HCT116 (cell line): ENCODE measurements at regions not wholly inside any gene's neighbourhood (a gene's known extent, or its start where the extent isn't known, plus 50 kb on each side); places are given as distances from the start of the nearest gene placed in this dataset.
"Not testable (repeated sequence)": the region's sequence is repeated elsewhere in the genome, so short reads cannot be mapped to it uniquely, and the experiment has no call there.

ENCODE experiments used
- ATAC-seq: fragments of 200-7000 bp; cut with Tn5 transposase; 2 replicates; pipeline ENCODE4 v1.9.1; 2020; ENCODE audit warnings: mild to moderate bottlenecking, moderate library complexity
- BruUV-seq: library from RNA; stranded (reverse); fragments of 400-500 nt; replicated peaks from 2 replicates; lab custom pipeline; 2021; lab: Mats Ljungman, UMichigan
- CTCF ChIA-PET: fragments of 300-600 bp; sonication (Branson Sonifier 250); formaldehyde crosslinking; loops from one replicate; lab custom pipeline; 2021; ENCODE audit warnings: antibody characterized with exemption; lab: Charles Lee
- POLR2A ChIA-PET: fragments of 300-600, 350-600 bp; sonication (Branson Sonifier 250); formaldehyde crosslinking; loops from one replicate; lab custom pipeline; 2021; ENCODE audit warnings: antibody characterized with exemption; lab: Charles Lee
- RAD21 ChIA-PET, 2 experiments: fragments of 300-600 bp; sonication (Branson Sonifier 250); formaldehyde crosslinking; loops; one replicate each; lab custom pipeline; 2023; ENCODE audit warnings: low total read pairs in 2 of 2; ENCODE audit not compliant: uncharacterized antibody in 2 of 2, unreplicated experiment in 2 of 2, low non-redundant PET in 1 of 2; lab: Charles Lee
- DNase-seq: peaks from one replicate; pipeline ENCODE4 v3.0.0-alpha.2; 2010; ENCODE audit warnings: low read depth, low spot score
- H2AFZ ChIP-seq: fragments of 200-600 bp; shearing (Covaris generic), sonication (generic); 2 replicates; pipeline ENCODE4 v1.6.1; 2017; ENCODE audit warnings: low read depth, mixed run types, mixed read lengths, antibody characterized with exemption, low read length; ENCODE audit not compliant: poor library complexity, severe bottlenecking
- H3K27ac ChIP-seq: 2 replicates; pipeline ENCODE4 v1.5.1; 2012; ENCODE audit warnings: low read depth, low read length
- H3K27me3 ChIP-seq: fragments of 200-600 bp; sonication (generic); 2 replicates; pipeline ENCODE4 v1.6.1; 2016; ENCODE audit warnings: mixed run types, low read length, mixed read lengths; ENCODE audit not compliant: insufficient read depth
- H3K36me3 ChIP-seq, 2 experiments: fragments of 200-500 bp in 1 of 2; fragments of 200-600 bp in 1 of 2; sonication (Bioruptor generic) in 1 of 2; sonication (generic) in 1 of 2; 2 replicates each; pipeline versions ENCODE4 v1.5.1 to v1.6.1; 2014 to 2016; ENCODE audit warnings: low read length in 2 of 2, inconsistent platforms in 1 of 2, mixed read lengths in 1 of 2, mixed run types in 1 of 2; ENCODE audit not compliant: insufficient read depth in 2 of 2, control insufficient read depth in 1 of 2
- H3K4me1 ChIP-seq, 2 experiments: fragments of 200-600 bp in 1 of 2; sonication (generic) in 1 of 2; 2 replicates each; pipeline versions ENCODE4 v1.5.1 to v1.6.1; 2012 to 2017; ENCODE audit warnings: low read length in 2 of 2, inconsistent platforms in 1 of 2, mild to moderate bottlenecking in 1 of 2, mixed read lengths in 1 of 2, mixed run types in 1 of 2, moderate library complexity in 1 of 2; ENCODE audit not compliant: insufficient read depth in 2 of 2, control insufficient read depth in 1 of 2
- H3K4me2 ChIP-seq: fragments of 200-600 bp; sonication (generic); 2 replicates; pipeline ENCODE4 v1.6.1; 2017; ENCODE audit warnings: mixed run types, low read length, mixed read lengths
- H3K4me3 ChIP-seq, 2 experiments: fragments of 200-600 bp in 1 of 2; sonication (generic) in 1 of 2; replicated peaks in 1 of 2; 2 replicates each; pipeline ENCODE4 v1.5.1; 2011 to 2016; ENCODE audit warnings: low read length in 2 of 2, control low read depth in 1 of 2, low read depth in 1 of 2, mild to moderate bottlenecking in 1 of 2, mixed read lengths in 1 of 2, mixed run types in 1 of 2
- H3K79me2 ChIP-seq: fragments of 200-600 bp; sonication (generic); 2 replicates; pipeline ENCODE4 v1.6.1; 2017; ENCODE audit warnings: mild to moderate bottlenecking, mixed run types, low read length, moderate library complexity, mixed read lengths; ENCODE audit not compliant: insufficient read depth
- H3K9ac ChIP-seq: fragments of 200-600 bp; sonication (generic); 2 replicates; pipeline ENCODE4 v1.6.1; 2016; ENCODE audit warnings: low read length, mixed read lengths
- H3K9me2 ChIP-seq: fragments of 200-600 bp; sonication (generic), shearing (Covaris generic); 2 replicates; pipeline ENCODE4 v1.6.1; 2017; ENCODE audit warnings: mixed run types, mild to moderate bottlenecking, moderate library complexity; ENCODE audit not compliant: insufficient read depth
- H3K9me3 ChIP-seq, 2 experiments: fragments of 200-500 bp in 1 of 2; fragments of 200-600 bp in 1 of 2; sonication (Bioruptor generic) in 1 of 2; sonication (generic) in 1 of 2; 2 replicates each; pipeline ENCODE4 v1.6.1; 2014 to 2017; ENCODE audit warnings: low read length in 2 of 2, mixed read lengths in 2 of 2, inconsistent platforms in 1 of 2, low read depth in 1 of 2, mild to moderate bottlenecking in 1 of 2, mixed run types in 1 of 2, moderate library complexity in 1 of 2; ENCODE audit not compliant: control insufficient read depth in 1 of 2, insufficient read depth in 1 of 2
- H4K20me1 ChIP-seq: fragments of 200-600 bp; sonication (generic), shearing (Covaris generic); 2 replicates; pipeline ENCODE4 v1.6.1; 2017; ENCODE audit warnings: mixed run types, mild to moderate bottlenecking, moderate library complexity; ENCODE audit not compliant: insufficient read depth
- CBX3 ChIP-seq: IDR thresholded peaks from 2 replicates; pipeline ENCODE4 v1.6.1; 2012; ENCODE audit warnings: low read depth
- CEBPB ChIP-seq: IDR thresholded peaks from 2 replicates; pipeline ENCODE4 v1.6.1; 2012; ENCODE audit warnings: low read depth
- EGR1 ChIP-seq: IDR thresholded peaks from 2 replicates; pipeline ENCODE4 v1.6.1; 2012; ENCODE audit warnings: low read depth
- ELF1 ChIP-seq: IDR thresholded peaks from 2 replicates; pipeline ENCODE4 v1.6.1; 2012; ENCODE audit warnings: low read depth, borderline replicate concordance
- EZH2phosphoT487 ChIP-seq: fragments of 200-600 bp; IDR thresholded peaks from 2 replicates; pipeline ENCODE4 v1.6.1; 2018; ENCODE audit warnings: antibody characterized with exemption, borderline replicate concordance
- POLR2A ChIP-seq: IDR thresholded peaks from 2 replicates; pipeline ENCODE4 v1.7.0; 2011; ENCODE audit warnings: borderline replicate concordance; ENCODE audit not compliant: insufficient read depth, insufficient read length; ENCODE audit errors: extremely low read depth
- POLR2AphosphoS5 ChIP-seq: IDR thresholded peaks from 2 replicates; pipeline ENCODE4 v1.6.1; 2011; ENCODE audit warnings: mild to moderate bottlenecking, low read depth, low read length, moderate library complexity
- SIN3A ChIP-seq: IDR thresholded peaks from 2 replicates; pipeline ENCODE4 v1.6.1; 2012; ENCODE audit warnings: low read depth
- SP1 ChIP-seq: IDR thresholded peaks from 2 replicates; pipeline ENCODE4 v1.6.1; 2012; ENCODE audit warnings: low read depth
- SRF ChIP-seq: IDR thresholded peaks from 2 replicates; pipeline ENCODE4 v1.6.1; 2012; ENCODE audit warnings: low read depth
- YY1 ChIP-seq: IDR thresholded peaks from 2 replicates; pipeline ENCODE4 v1.6.1; 2011; ENCODE audit warnings: low read length, low read depth, moderate library complexity, mild to moderate bottlenecking; ENCODE audit not compliant: insufficient replicate concordance; ENCODE audit errors: extremely low read depth
- ZBTB33 ChIP-seq: IDR thresholded peaks from 2 replicates; pipeline ENCODE4 v1.6.1; 2011; ENCODE audit warnings: mild to moderate bottlenecking, low read length, moderate library complexity; ENCODE audit not compliant: insufficient replicate concordance; ENCODE audit errors: extremely low read depth
- ZFX ChIP-seq: fragments of 450-650 bp; IDR thresholded peaks from 2 replicates; pipeline ENCODE4 v1.6.1; 2017
- ZNF274 ChIP-seq: fragments of 200-500 bp; sonication (Bioruptor generic); IDR thresholded peaks from 2 replicates; pipeline ENCODE4 v1.6.1; 2014; ENCODE audit warnings: mild to moderate bottlenecking, low read depth, low read length, inconsistent platforms
- intact Hi-C: fragments of 100-400 bp; cut with micrococcal nuclease; formaldehyde crosslinking; loops from 2 replicates; pipeline ENCODE4 v1.10.0; 2022
- TF ChIP-seq, protein P1 (sequence below): IDR thresholded peaks from 2 replicates; pipeline ENCODE4 v1.6.1; 2012
- TF ChIP-seq, protein P2 (sequence below): IDR thresholded peaks from 2 replicates; pipeline ENCODE4 v1.6.1; 2012
- TF ChIP-seq, protein P3 (sequence below): IDR thresholded peaks from 2 replicates; pipeline ENCODE4 v1.6.1; 2012; ENCODE audit warnings: low read depth

GRCh38 chr20:48436609-48437008 is 391.2 kb downstream of the PREX1 start:
- H3K9me3 ChIP-seq, H3K9ac ChIP-seq, POLR2A ChIA-PET, H3K4me1 ChIP-seq, H4K20me1 ChIP-seq, CTCF ChIA-PET, H3K27me3 ChIP-seq, H3K27ac ChIP-seq, ATAC-seq, H3K9me2 ChIP-seq, H3K36me3 ChIP-seq, H3K79me2 ChIP-seq, RAD21 ChIA-PET, H3K4me3 ChIP-seq, DNase-seq, BruUV-seq, intact Hi-C loops, H2AFZ ChIP-seq, H3K4me2 ChIP-seq: not testable (repeated sequence)

- Histone ChIP-seq H3K79me2 (no peaks in the 10 kb centered on the region), H3K27me3 (peaks cover 25% of the 10 kb centered on the region), H3K9ac (no peak overlapping the region), H3K4me3 (no peak overlapping the region), H2AFZ (no peak overlapping the region), H3K9me3 (no peaks in the 10 kb centered on the region), H3K4me1 (no peaks in the 10 kb centered on the region), H4K20me1 (no peaks in the 10 kb centered on the region), H3K27ac (no peak overlapping the region), H3K36me3 (no peaks in the 10 kb centered on the region), H3K4me2 (no peak overlapping the region), H3K9me2 (no peaks in the 10 kb centered on the region)
- ChIA-PET POLR2A (no interaction called here), CTCF (interaction anchor here (1.1 kb wide), 1 partner anchor 187 kb away, joined by 3 read pairs; no protein-coding TSS in a partner anchor), RAD21 (no interaction called here)
- no peak for ATAC-seq
- intact Hi-C loops = no loop called here
- DNase-seq = no peak
- BruUV-seq = no TSS peak
- TF ChIP-seq EZH2phosphoT487 (no peak), ZBTB33 (no peak), ELF1 (no peak), CBX3 (no peak), ZFX (no peak), SP1 (no peak), EGR1 (no peak), ZNF274 (no peak), POLR2AphosphoS5 (no peak), POLR2A (no peak), CEBPB (no peak), YY1 (no peak), SIN3A (no peak), SRF (no peak)
- TF ChIP-seq, protein P1, sequence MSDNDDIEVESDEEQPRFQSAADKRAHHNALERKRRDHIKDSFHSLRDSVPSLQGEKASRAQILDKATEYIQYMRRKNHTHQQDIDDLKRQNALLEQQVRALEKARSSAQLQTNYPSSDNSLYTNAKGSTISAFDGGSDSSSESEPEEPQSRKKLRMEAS = no peak
- TF ChIP-seq, protein P2, sequence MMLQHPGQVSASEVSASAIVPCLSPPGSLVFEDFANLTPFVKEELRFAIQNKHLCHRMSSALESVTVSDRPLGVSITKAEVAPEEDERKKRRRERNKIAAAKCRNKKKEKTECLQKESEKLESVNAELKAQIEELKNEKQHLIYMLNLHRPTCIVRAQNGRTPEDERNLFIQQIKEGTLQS = no peak
- TF ChIP-seq, protein P3, sequence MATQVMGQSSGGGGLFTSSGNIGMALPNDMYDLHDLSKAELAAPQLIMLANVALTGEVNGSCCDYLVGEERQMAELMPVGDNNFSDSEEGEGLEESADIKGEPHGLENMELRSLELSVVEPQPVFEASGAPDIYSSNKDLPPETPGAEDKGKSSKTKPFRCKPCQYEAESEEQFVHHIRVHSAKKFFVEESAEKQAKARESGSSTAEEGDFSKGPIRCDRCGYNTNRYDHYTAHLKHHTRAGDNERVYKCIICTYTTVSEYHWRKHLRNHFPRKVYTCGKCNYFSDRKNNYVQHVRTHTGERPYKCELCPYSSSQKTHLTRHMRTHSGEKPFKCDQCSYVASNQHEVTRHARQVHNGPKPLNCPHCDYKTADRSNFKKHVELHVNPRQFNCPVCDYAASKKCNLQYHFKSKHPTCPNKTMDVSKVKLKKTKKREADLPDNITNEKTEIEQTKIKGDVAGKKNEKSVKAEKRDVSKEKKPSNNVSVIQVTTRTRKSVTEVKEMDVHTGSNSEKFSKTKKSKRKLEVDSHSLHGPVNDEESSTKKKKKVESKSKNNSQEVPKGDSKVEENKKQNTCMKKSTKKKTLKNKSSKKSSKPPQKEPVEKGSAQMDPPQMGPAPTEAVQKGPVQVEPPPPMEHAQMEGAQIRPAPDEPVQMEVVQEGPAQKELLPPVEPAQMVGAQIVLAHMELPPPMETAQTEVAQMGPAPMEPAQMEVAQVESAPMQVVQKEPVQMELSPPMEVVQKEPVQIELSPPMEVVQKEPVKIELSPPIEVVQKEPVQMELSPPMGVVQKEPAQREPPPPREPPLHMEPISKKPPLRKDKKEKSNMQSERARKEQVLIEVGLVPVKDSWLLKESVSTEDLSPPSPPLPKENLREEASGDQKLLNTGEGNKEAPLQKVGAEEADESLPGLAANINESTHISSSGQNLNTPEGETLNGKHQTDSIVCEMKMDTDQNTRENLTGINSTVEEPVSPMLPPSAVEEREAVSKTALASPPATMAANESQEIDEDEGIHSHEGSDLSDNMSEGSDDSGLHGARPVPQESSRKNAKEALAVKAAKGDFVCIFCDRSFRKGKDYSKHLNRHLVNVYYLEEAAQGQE = no peak
These were observed 394.6 kb downstream of the PREX1 start for GRCh38 chr20:48433178-48433577.
